Uterus (tissue), 3 donors: ENCODE measurements at regions not wholly inside any gene's neighbourhood (a gene's known extent, or its start where the extent isn't known, plus 50 kb on each side); places are given as distances from the start of the nearest gene placed in this dataset.

ENCODE experiments used
- DNase-seq, 2 donors: peaks; one replicate each; pipeline ENCODE4 v3.0.0-alpha.2; 2019 to 2020
- H3K27ac ChIP-seq, 2 donors: fragments of 200-600 bp; sonication (generic); 1 replicate in 1 of 2; 2 replicates in 1 of 2; pipeline ENCODE4 v1.5.1; 2016 to 2018
- H3K27me3 ChIP-seq, 2 donors: fragments of 200-600 bp; sonication (generic); one replicate each; pipeline ENCODE4 v1.5.1; 2018 to 2019; ENCODE audit warnings: control low read depth in 1 of 2
- H3K36me3 ChIP-seq, 2 donors: fragments of 200-600 bp; sonication (generic); one replicate each; pipeline ENCODE4 v1.5.1; 2019; ENCODE audit warnings: control low read depth in 1 of 2
- H3K4me1 ChIP-seq, 2 donors: fragments of 200-600 bp; sonication (generic); one replicate each; pipeline ENCODE4 v1.5.1; 2018 to 2019; ENCODE audit warnings: control low read depth in 1 of 2
- H3K4me3 ChIP-seq, 2 donors: fragments of 200-600 bp; sonication (generic); 1 replicate in 1 of 2; 2 replicates in 1 of 2; pipeline ENCODE4 v1.5.1; 2018 to 2019; ENCODE audit warnings: mild to moderate bottlenecking in 1 of 2
- H3K9me3 ChIP-seq, 2 donors: fragments of 200-600 bp; sonication (generic); one replicate each; pipeline ENCODE4 v1.5.1; 2019; ENCODE audit warnings: control low read depth in 1 of 2
- CTCF ChIP-seq, 4 experiments: fragments of 200-600 bp in 2 of 4; fragments of 450-650 bp in 2 of 4; sonication (generic) in 2 of 4; IDR thresholded peaks; one replicate each; pipeline ENCODE4 v1.5.1; 2016 to 2019; ENCODE audit warnings: antibody characterized with exemption in 4 of 4, mild to moderate bottlenecking in 2 of 4, moderate library complexity in 1 of 4
- POLR2A ChIP-seq, 2 donors: fragments of 450-650 bp; IDR thresholded peaks; one replicate each; pipeline ENCODE4 v1.6.1; 2016; ENCODE audit warnings: antibody characterized with exemption in 2 of 2, mild to moderate bottlenecking in 1 of 2, moderate library complexity in 1 of 2
- intact Hi-C: fragments of 100-400 bp; cut with DNase I; formaldehyde crosslinking; loops from one replicate; pipeline ENCODE4 v1.15.1; 2023; ENCODE audit warnings: low total_unique reads
- donor health status: DM: yes; HTN: yes; CAD: no.

GRCh38 chr13:22152751-22153150 lies 481.9 kb downstream of the FGF9 start:
- TF ChIP-seq POLR2A (IDR thresholded peaks at IDR 0.05): no peak
- TF ChIP-seq CTCF (IDR thresholded peaks at IDR 0.05): no peak
- intact Hi-C loops: no loop called here
- Histone ChIP-seq H3K36me3 (no peaks in the 10 kb centered on the region), H3K4me1 (no peaks in the 10 kb centered on the region), H3K4me3 (no peak overlapping the region), H3K9me3 (no peaks in the 10 kb centered on the region), H3K27me3 (no peaks in the 10 kb centered on the region), H3K27ac (no peak overlapping the region)
- DNase-seq: no peak

- intact Hi-C loops: no loop called here
- no peak for DNase-seq
- no peak for TF ChIP-seq POLR2A (IDR thresholded peaks at IDR 0.05)
- no peak for TF ChIP-seq CTCF (IDR thresholded peaks at IDR 0.05)
- no peaks in the 10 kb centered on the region for H3K9me3 ChIP-seq
- H3K36me3 ChIP-seq: no peaks in the 10 kb centered on the region
- H3K4me3 ChIP-seq: no peak overlapping the region
- H3K27ac ChIP-seq: no peak overlapping the region
- H3K27me3 ChIP-seq: no peaks in the 10 kb centered on the region
- no peaks in the 10 kb centered on the region for H3K4me1 ChIP-seq
These were observed 483.2 kb downstream of the FGF9 start for GRCh38 chr13:22154041-22154440.

- no peak for DNase-seq
- no peak for TF ChIP-seq POLR2A (IDR thresholded peaks at IDR 0.05)
- no peak for TF ChIP-seq CTCF (IDR thresholded peaks at IDR 0.05)
- H3K36me3 ChIP-seq: no peaks in the 10 kb centered on the region
- intact Hi-C loops: no loop called here
- H3K9me3 ChIP-seq: no peaks in the 10 kb centered on the region
- H3K4me1 ChIP-seq: no peaks in the 10 kb centered on the region
- H3K27me3 ChIP-seq: no peaks in the 10 kb centered on the region
- no peak overlapping the region for H3K4me3 ChIP-seq
- H3K27ac ChIP-seq: no peak overlapping the region
These were observed 491.0 kb downstream of the FGF9 start for GRCh38 chr13:22161871-22162270.

GRCh38 chr13:22162889-22163288 lies 492.0 kb downstream of the FGF9 start:
- Histone ChIP-seq H3K27me3 (no peaks in the 10 kb centered on the region), H3K36me3 (no peaks in the 10 kb centered on the region), H3K27ac (no peak overlapping the region), H3K9me3 (no peaks in the 10 kb centered on the region), H3K4me1 (no peaks in the 10 kb centered on the region), H3K4me3 (no peak overlapping the region)
- intact Hi-C loops: no loop called here
- no peak for TF ChIP-seq CTCF (IDR thresholded peaks at IDR 0.05)
- DNase-seq: no peak

- intact Hi-C loops: no loop called here
- no peaks in the 10 kb centered on the region for H3K27me3 ChIP-seq
- no peaks in the 10 kb centered on the region for H3K4me1 ChIP-seq
- H3K4me3 ChIP-seq: no peak overlapping the region
- H3K9me3 ChIP-seq: no peaks in the 10 kb centered on the region
- DNase-seq: no peak
- no peak overlapping the region for H3K27ac ChIP-seq
- TF ChIP-seq POLR2A (IDR thresholded peaks at IDR 0.05) (no peak), CTCF (IDR thresholded peaks at IDR 0.05) (no peak)
- no peaks in the 10 kb centered on the region for H3K36me3 ChIP-seq
These were observed 497.7 kb downstream of the FGF9 start for GRCh38 chr13:22168437-22169190.
